DND-41 (cell line): ENCODE measurements at regions not wholly inside any gene's neighbourhood (a gene's known extent, or its start where the extent isn't known, plus 50 kb on each side); places are given as distances from the start of the nearest gene placed in this dataset.

Source experiments
- ATAC-seq: fragments of 200-7000 bp; cut with Tn5 transposase; 3 replicates; pipeline ENCODE4 v1.9.1; 2021; ENCODE audit warnings: low read depth; ENCODE audit not compliant: insufficient read depth
- DNase-seq: peaks from one replicate; pipeline ENCODE4 v3.0.0-alpha.2; 2020
- H2AFZ ChIP-seq: 2 replicates; pipeline ENCODE4 v1.6.0; 2012; ENCODE audit warnings: low read depth, low read length
- H3K27ac ChIP-seq: 2 replicates; pipeline ENCODE4 v1.5.1; 2012; ENCODE audit warnings: low read length, inconsistent platforms
- H3K27me3 ChIP-seq: fragments of 200-600 bp; sonication (generic); 2 replicates; pipeline ENCODE4 v1.6.0; 2012; ENCODE audit warnings: low read length, mild to moderate bottlenecking, inconsistent platforms; ENCODE audit not compliant: insufficient read depth, poor library complexity
- H3K36me3 ChIP-seq: 2 replicates; pipeline ENCODE4 v1.5.1; 2012; ENCODE audit warnings: low read length, inconsistent platforms; ENCODE audit not compliant: insufficient read depth
- H3K4me1 ChIP-seq: 2 replicates; pipeline ENCODE4 v1.5.1; 2012; ENCODE audit warnings: mild to moderate bottlenecking, low read length; ENCODE audit not compliant: insufficient read depth
- H3K4me2 ChIP-seq: 2 replicates; pipeline ENCODE4 v1.6.0; 2012; ENCODE audit warnings: mild to moderate bottlenecking, moderate library complexity, low read length, inconsistent platforms; ENCODE audit not compliant: insufficient read depth
- H3K4me3 ChIP-seq, 2 experiments: fragments of 200-600 bp in 1 of 2; shearing (Covaris generic) in 1 of 2; 2 replicates each; pipeline ENCODE4 v1.5.1; 2012 to 2016; ENCODE audit warnings: inconsistent platforms in 2 of 2, low read length in 2 of 2, mild to moderate bottlenecking in 2 of 2, low read depth in 1 of 2, moderate library complexity in 1 of 2
- H3K79me2 ChIP-seq: 2 replicates; pipeline ENCODE4 v1.6.0; 2012; ENCODE audit warnings: low read length, inconsistent platforms; ENCODE audit not compliant: insufficient read depth
- H3K9ac ChIP-seq: 2 replicates; pipeline ENCODE4 v1.6.0; 2012; ENCODE audit warnings: low read depth, mild to moderate bottlenecking, inconsistent platforms, low read length, moderate library complexity
- H3K9me3 ChIP-seq: 2 replicates; pipeline ENCODE4 v1.5.1; 2012; ENCODE audit warnings: low read length, moderate library complexity, mild to moderate bottlenecking, inconsistent platforms; ENCODE audit not compliant: insufficient read depth, severe bottlenecking
- H4K20me1 ChIP-seq: 2 replicates; pipeline ENCODE4 v1.6.0; 2012; ENCODE audit warnings: low read length; ENCODE audit not compliant: insufficient read depth
- CTCF ChIP-seq: IDR thresholded peaks from 2 replicates; pipeline ENCODE4 v1.5.1; 2012; ENCODE audit warnings: borderline replicate concordance, low read length, moderate library complexity, mild to moderate bottlenecking; ENCODE audit not compliant: poor library complexity, severe bottlenecking; ENCODE audit errors: extremely low read depth
- EZH2 ChIP-seq: IDR thresholded peaks from 3 replicates; pipeline ENCODE4 v1.6.1; 2012; ENCODE audit warnings: borderline replicate concordance, low read depth, mild to moderate bottlenecking, moderate library complexity, low read length, inconsistent platforms; ENCODE audit not compliant: severe bottlenecking

- Histone ChIP-seq H3K9me3 (no peaks in the 10 kb centered on the region), H3K79me2 (no peaks in the 10 kb centered on the region), H3K36me3 (no peaks in the 10 kb centered on the region), H3K4me2 (no peak overlapping the region), H4K20me1 (no peaks in the 10 kb centered on the region), H3K4me1 (no peaks in the 10 kb centered on the region), H2AFZ (no peak overlapping the region), H3K27ac (no peak overlapping the region), H3K27me3 (no peaks in the 10 kb centered on the region), H3K9ac (no peak overlapping the region), H3K4me3 (no peak overlapping the region)
- TF ChIP-seq EZH2 (no peak), CTCF (no peak)
- DNase-seq (no peak), ATAC-seq (no peak)
Observed at GRCh38 chr4:135804785-135805184, 1603.2 kb upstream of the PABPC4L start.

- Histone ChIP-seq H3K4me3 (no peak overlapping the region), H3K27me3 (no peaks in the 10 kb centered on the region), H3K9me3 (peaks cover 12% of the 10 kb centered on the region), H4K20me1 (no peaks in the 10 kb centered on the region), H3K79me2 (no peaks in the 10 kb centered on the region), H3K27ac (peak overlapping the region; percentile 93), H3K36me3 (no peaks in the 10 kb centered on the region), H2AFZ (no peak overlapping the region), H3K4me2 (no peak overlapping the region; the same call in 1 of the 2 replicates), H3K4me1 (peaks cover 44% of the 10 kb centered on the region), H3K9ac (no peak overlapping the region)
- ATAC-seq, result no peak
- DNase-seq, result no peak
- TF ChIP-seq CTCF (no peak), EZH2 (no peak)
Observed at GRCh38 chr4:135777361-135777760, 1575.8 kb upstream of the PABPC4L start.

GRCh38 chr4:135775909-135776308, 1574.3 kb upstream of the PABPC4L start:
- no peaks in the 10 kb centered on the region for H3K27me3 ChIP-seq
- H3K79me2 ChIP-seq, result no peaks in the 10 kb centered on the region
- H3K36me3 ChIP-seq, result no peaks in the 10 kb centered on the region
- H3K9me3 ChIP-seq, result peaks cover 12% of the 10 kb centered on the region
- H4K20me1 ChIP-seq, result no peaks in the 10 kb centered on the region
- H3K4me2 ChIP-seq, result peak overlapping the region; percentile 47
- peak overlapping the region; percentile 32; the same call in 1 of the 2 replicates for H3K9ac ChIP-seq
- DNase-seq (peak; percentile 55), ATAC-seq (peak; percentile 93)
- H3K4me1 ChIP-seq, result peaks cover 44% of the 10 kb centered on the region
- peak overlapping the region; percentile 93 for H3K27ac ChIP-seq
- no peak overlapping the region for H3K4me3 ChIP-seq
- H2AFZ ChIP-seq, result peak overlapping the region; percentile 69
- TF ChIP-seq EZH2 (no peak), CTCF (no peak)

- TF ChIP-seq CTCF (no peak), EZH2 (no peak)
- no peak for ATAC-seq
- no peaks in the 10 kb centered on the region for H3K27me3 ChIP-seq
- no peak overlapping the region for H3K27ac ChIP-seq
- H3K4me1 ChIP-seq, result peaks cover 21% of the 10 kb centered on the region
- peaks cover 20% of the 10 kb centered on the region for H3K9me3 ChIP-seq
- H3K9ac ChIP-seq, result no peak overlapping the region
- no peak overlapping the region for H3K4me3 ChIP-seq
- no peak for DNase-seq
- H2AFZ ChIP-seq, result no peak overlapping the region
- H3K36me3 ChIP-seq, result no peaks in the 10 kb centered on the region
- H3K79me2 ChIP-seq, result no peaks in the 10 kb centered on the region
- no peak overlapping the region for H3K4me2 ChIP-seq
- H4K20me1 ChIP-seq, result no peaks in the 10 kb centered on the region
Observed at GRCh38 chr4:135770505-135770904, 1568.9 kb upstream of the PABPC4L start.
